HepG2 (cell line): ENCODE measurements at regions not wholly inside any gene's neighbourhood (a gene's known extent, or its start where the extent isn't known, plus 50 kb on each side); places are given as distances from the start of the nearest gene placed in this dataset.

Experiments used
- ATAC-seq: fragments of 200-7000 bp; cut with Tn5 transposase; 3 replicates; pipeline ENCODE4 v1.9.1; 2020; ENCODE audit warnings: mild to moderate bottlenecking, moderate library complexity
- BruUV-seq: library from RNA; stranded (reverse); fragments of 400-500 nt; replicated peaks from 2 replicates; lab custom pipeline; 2021; lab: Mats Ljungman, UMichigan
- CTCF ChIA-PET: fragments of 300-600 bp; formaldehyde crosslinking; extraction: SDS; loops from one replicate; lab custom pipeline; 2021; ENCODE audit warnings: low total read pairs, inconsistent platforms, low intra/inter-chr PET ratio; lab: Yijun Ruan, JAX
- POLR2A ChIA-PET: fragments of 350-600 bp; sonication (Branson Sonifier 250); formaldehyde crosslinking; loops from one replicate; lab custom pipeline; 2020; ENCODE audit warnings: antibody characterized with exemption, inconsistent platforms; lab: Yijun Ruan, JAX
- DNase-seq: peaks from one replicate; pipeline ENCODE4 v3.0.0-alpha.2; 2015; ENCODE audit warnings: low spot score
- FAIRE-seq: peaks from 3 replicates; lab custom pipeline; 2011; peaks lifted over from hg19 to GRCh38; lab: Jason Lieb, UNC
- H2AFZ ChIP-seq: one replicate; pipeline ENCODE4 v1.6.1; 2011; ENCODE audit warnings: low read length, inconsistent platforms
- H3K27ac ChIP-seq: fragments of 300-600 bp; 3 replicates; pipeline ENCODE4 v1.8.0; 2011; ENCODE audit warnings: mixed run types, mild to moderate bottlenecking, mixed read lengths, low read length, inconsistent platforms; ENCODE audit not compliant: insufficient read depth; ENCODE audit errors: extremely low read length
- H3K27me3 ChIP-seq, 2 experiments: fragments of 200-600 bp in 1 of 2; 2 replicates in 1 of 2; 3 replicates in 1 of 2; pipeline versions ENCODE4 v1.6.0 to v1.8.0; 2011; ENCODE audit warnings: low read length in 2 of 2, mild to moderate bottlenecking in 2 of 2, moderate library complexity in 2 of 2, inconsistent platforms in 1 of 2; ENCODE audit not compliant: insufficient read depth in 2 of 2, control insufficient read depth in 1 of 2
- H3K36me3 ChIP-seq, 2 experiments: fragments of 200-600 bp in 1 of 2; replicated peaks in 1 of 2; 2 replicates in 1 of 2; 3 replicates in 1 of 2; pipeline versions ENCODE4 v1.5.1 to v1.8.0; 2011; ENCODE audit warnings: low read length in 2 of 2, inconsistent platforms in 1 of 2; ENCODE audit not compliant: insufficient read depth in 2 of 2, control insufficient read depth in 1 of 2
- H3K4me1 ChIP-seq: 2 replicates; pipeline ENCODE4 v1.5.1; 2012; ENCODE audit warnings: low read length, inconsistent platforms; ENCODE audit not compliant: insufficient read depth
- H3K4me2 ChIP-seq: 2 replicates; pipeline ENCODE4 v1.6.0; 2011; ENCODE audit warnings: low read depth, low read length, inconsistent platforms
- H3K4me3 ChIP-seq, 3 experiments: fragments of 200-600 bp in 1 of 3; sonication (generic), shearing (Covaris generic) in 1 of 3; replicated peaks in 1 of 3; 2 replicates each; pipeline ENCODE4 v1.5.1; 2011 to 2016; ENCODE audit warnings: low read length in 3 of 3, inconsistent platforms in 2 of 3, low read depth in 2 of 3, mild to moderate bottlenecking in 2 of 3, control low read depth in 1 of 3, mixed read lengths in 1 of 3; ENCODE audit not compliant: insufficient read depth in 1 of 3
- H3K79me2 ChIP-seq: one replicate; pipeline ENCODE4 v1.6.1; 2011; ENCODE audit warnings: low read length, inconsistent platforms; ENCODE audit not compliant: insufficient read depth
- H3K9ac ChIP-seq: 2 replicates; pipeline ENCODE4 v1.6.0; 2011; ENCODE audit warnings: mild to moderate bottlenecking, low read depth, low read length, inconsistent platforms; ENCODE audit not compliant: insufficient read depth
- H3K9me3 ChIP-seq: 2 replicates; pipeline ENCODE4 v1.5.1; 2012; ENCODE audit warnings: mild to moderate bottlenecking, low read length
- H4K20me1 ChIP-seq: 2 replicates; pipeline ENCODE4 v1.6.0; 2011; ENCODE audit warnings: inconsistent platforms, mild to moderate bottlenecking, low read length, moderate library complexity; ENCODE audit not compliant: insufficient read depth
- HIVEP1 ChIP-seq: sonication (generic); formaldehyde crosslinking; IDR thresholded peaks from 2 replicates; pipeline ENCODE4 v1.4.0; 2020; ENCODE audit warnings: mild to moderate bottlenecking, missing genetic modification reagents
- HNF1B ChIP-seq: sonication (generic); formaldehyde crosslinking; IDR thresholded peaks from 2 replicates; pipeline ENCODE4 v1.5.1; 2020; ENCODE audit warnings: mild to moderate bottlenecking, moderate library complexity, missing genetic modification reagents
- KDM5A ChIP-seq: fragments of 200-600 bp; sonication (generic); IDR thresholded peaks from 2 replicates; pipeline ENCODE4 v1.7.0; 2018; ENCODE audit warnings: antibody characterized with exemption, mild to moderate bottlenecking, low read length, borderline replicate concordance
- NONO ChIP-seq, 2 experiments: fragments of 450-650 bp in 1 of 2; sonication (generic) in 1 of 2; formaldehyde crosslinking in 1 of 2; IDR thresholded peaks in 1 of 2; conservative IDR thresholded peaks in 1 of 2; 2 replicates each; pipeline versions ENCODE4 v1.6.1 to v1.8.0; 2017 to 2022; ENCODE audit warnings: mild to moderate bottlenecking in 1 of 2, missing genetic modification reagents in 1 of 2, moderate library complexity in 1 of 2
- ONECUT2 ChIP-seq: sonication (generic); formaldehyde crosslinking; IDR thresholded peaks from 2 replicates; pipeline ENCODE4 v1.4.0; 2020; ENCODE audit warnings: missing genetic modification reagents
- SP1 ChIP-seq, 2 experiments: fragments of 450-650 bp in 1 of 2; sonication (generic) in 1 of 2; formaldehyde crosslinking in 1 of 2; IDR thresholded peaks; 2 replicates each; pipeline versions ENCODE4 v1.4.0 to v1.6.1; 2016 to 2020; ENCODE audit warnings: missing genetic modification reagents in 1 of 2
- ZBED4 ChIP-seq: sonication (generic); formaldehyde crosslinking; IDR thresholded peaks from 2 replicates; pipeline ENCODE4 v1.4.0; 2020; ENCODE audit warnings: missing genetic modification reagents, borderline replicate concordance
- ZBTB20 ChIP-seq: sonication (generic); formaldehyde crosslinking; IDR thresholded peaks from 2 replicates; pipeline ENCODE4 v1.8.1; 2023; ENCODE audit warnings: missing genetic modification reagents, low read depth, mild to moderate bottlenecking, borderline replicate concordance
- ZBTB8A ChIP-seq: sonication (generic); formaldehyde crosslinking; IDR thresholded peaks from 2 replicates; pipeline ENCODE4 v1.4.0; 2020; ENCODE audit warnings: mild to moderate bottlenecking, low read depth, missing genetic modification reagents, borderline replicate concordance
- ZNF740 ChIP-seq: sonication (generic); formaldehyde crosslinking; IDR thresholded peaks from 2 replicates; pipeline ENCODE4 v1.4.0; 2020; ENCODE audit warnings: missing genetic modification reagents
- ZNF768 ChIP-seq: sonication (generic); formaldehyde crosslinking; IDR thresholded peaks from 2 replicates; pipeline ENCODE4 v1.4.0; 2020; ENCODE audit warnings: missing genetic modification reagents
- ZNF816 ChIP-seq: sonication (generic); formaldehyde crosslinking; IDR thresholded peaks from 2 replicates; pipeline ENCODE4 v1.8.0; 2022; ENCODE audit warnings: missing genetic modification reagents, mild to moderate bottlenecking, borderline replicate concordance
- ZSCAN22 ChIP-seq: sonication (generic); formaldehyde crosslinking; IDR thresholded peaks from 2 replicates; pipeline ENCODE4 v1.4.0; 2020; ENCODE audit warnings: mild to moderate bottlenecking, missing genetic modification reagents
- WGBS: methylation state at CpG from one replicate; pipeline ENCODE4 v1.1.6; 2017; ENCODE audit warnings: low lambda C conversion rate; 5-methylcytosine and 5-hydroxymethylcytosine counted together
- in situ Hi-C: cut with HindIII; loops from 2 replicates; pipeline ENCODE4 v1.10.0; 2017; ENCODE audit warnings: low pct_unique_long_range_greater_than_20kb; ENCODE audit not compliant: extremely low pct_ligation_motif_present
- intact Hi-C: fragments of 100-400 bp; cut with micrococcal nuclease; formaldehyde crosslinking; loops from one replicate; pipeline ENCODE4 v1.10.0; 2022; ENCODE audit not compliant: unreplicated experiment
- TF ChIP-seq, protein P1 (sequence below): sonication (generic); formaldehyde crosslinking; IDR thresholded peaks from 2 replicates; pipeline ENCODE4 v1.4.0; 2020; ENCODE audit warnings: missing genetic modification reagents, borderline replicate concordance
- TF ChIP-seq, protein P2 (sequence below): sonication (generic); formaldehyde crosslinking; IDR thresholded peaks from 2 replicates; pipeline ENCODE4 v1.8.0; 2022; ENCODE audit warnings: mild to moderate bottlenecking, missing genetic modification reagents, moderate library complexity

GRCh38 chr6:62940848-62941247, 270.4 kb upstream of the FKBP1C start:
- no peaks in the 10 kb centered on the region for H3K4me1 ChIP-seq
- H3K27me3 ChIP-seq = no peaks in the 10 kb centered on the region
- DNase-seq = no peak
- in situ Hi-C loops = no loop called here
- intact Hi-C loops = no loop called here
- WGBS = 0% methylated on average over 3 of the region's 3 CpGs
- no peaks in the 10 kb centered on the region for H4K20me1 ChIP-seq
- H3K36me3 ChIP-seq = no peaks in the 10 kb centered on the region
- no peak for TF ChIP-seq HIVEP1 (CRISPR knock-in tag)
- TF ChIP-seq ZNF740 (CRISPR knock-in tag) = no peak
- TF ChIP-seq ZBTB8A = no peak
- TF ChIP-seq NONO (IDR thresholded peaks at IDR 0.05) = no peak
- TF ChIP-seq NONO (CRISPR knock-in tag; conservative IDR thresholded peaks at IDR 0.05) = no peak
- no peak for TF ChIP-seq ZBTB20
- no peak for TF ChIP-seq HNF1B (CRISPR knock-in tag)
- TF ChIP-seq SP1 (IDR thresholded peaks at IDR 0.05) = no peak
- TF ChIP-seq SP1 (CRISPR knock-in tag; IDR thresholded peaks at IDR 0.05) = no peak
- TF ChIP-seq ONECUT2 (CRISPR knock-in tag) = no peak
- TF ChIP-seq ZNF816 = no peak
- TF ChIP-seq, protein P1, sequence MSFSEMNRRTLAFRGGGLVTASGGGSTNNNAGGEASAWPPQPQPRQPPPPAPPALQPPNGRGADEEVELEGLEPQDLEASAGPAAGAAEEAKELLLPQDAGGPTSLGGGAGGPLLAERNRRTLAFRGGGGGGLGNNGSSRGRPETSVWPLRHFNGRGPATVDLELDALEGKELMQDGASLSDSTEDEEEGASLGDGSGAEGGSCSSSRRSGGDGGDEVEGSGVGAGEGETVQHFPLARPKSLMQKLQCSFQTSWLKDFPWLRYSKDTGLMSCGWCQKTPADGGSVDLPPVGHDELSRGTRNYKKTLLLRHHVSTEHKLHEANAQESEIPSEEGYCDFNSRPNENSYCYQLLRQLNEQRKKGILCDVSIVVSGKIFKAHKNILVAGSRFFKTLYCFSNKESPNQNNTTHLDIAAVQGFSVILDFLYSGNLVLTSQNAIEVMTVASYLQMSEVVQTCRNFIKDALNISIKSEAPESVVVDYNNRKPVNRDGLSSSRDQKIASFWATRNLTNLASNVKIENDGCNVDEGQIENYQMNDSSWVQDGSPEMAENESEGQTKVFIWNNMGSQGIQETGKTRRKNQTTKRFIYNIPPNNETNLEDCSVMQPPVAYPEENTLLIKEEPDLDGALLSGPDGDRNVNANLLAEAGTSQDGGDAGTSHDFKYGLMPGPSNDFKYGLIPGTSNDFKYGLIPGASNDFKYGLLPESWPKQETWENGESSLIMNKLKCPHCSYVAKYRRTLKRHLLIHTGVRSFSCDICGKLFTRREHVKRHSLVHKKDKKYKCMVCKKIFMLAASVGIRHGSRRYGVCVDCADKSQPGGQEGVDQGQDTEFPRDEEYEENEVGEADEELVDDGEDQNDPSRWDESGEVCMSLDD (CRISPR knock-in tag) = no peak
- TF ChIP-seq ZBED4 (CRISPR knock-in tag) = no peak
- TF ChIP-seq KDM5A = no peak
- TF ChIP-seq, protein P2, sequence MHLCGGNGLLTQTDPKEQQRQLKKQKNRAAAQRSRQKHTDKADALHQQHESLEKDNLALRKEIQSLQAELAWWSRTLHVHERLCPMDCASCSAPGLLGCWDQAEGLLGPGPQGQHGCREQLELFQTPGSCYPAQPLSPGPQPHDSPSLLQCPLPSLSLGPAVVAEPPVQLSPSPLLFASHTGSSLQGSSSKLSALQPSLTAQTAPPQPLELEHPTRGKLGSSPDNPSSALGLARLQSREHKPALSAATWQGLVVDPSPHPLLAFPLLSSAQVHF (CRISPR knock-in tag) = no peak
- TF ChIP-seq ZSCAN22 = no peak
- TF ChIP-seq ZNF768 (CRISPR knock-in tag) = no peak
- H3K27ac ChIP-seq = no peak overlapping the region
- ATAC-seq = no peak
- H2AFZ ChIP-seq = no peak overlapping the region
- no peaks in the 10 kb centered on the region for H3K79me2 ChIP-seq
- no peaks in the 10 kb centered on the region for H3K9me3 ChIP-seq
- ChIA-PET CTCF (no interaction called here), POLR2A (no interaction called here)
- no peak overlapping the region for H3K4me3 ChIP-seq
- no peak overlapping the region for H3K4me2 ChIP-seq
- BruUV-seq = no TSS peak
- H3K9ac ChIP-seq = no peak overlapping the region
- FAIRE-seq = no peak
